Uterus (tissue), 2 donors: ENCODE measurements at regions not wholly inside any gene's neighbourhood (a gene's known extent, or its start where the extent isn't known, plus 50 kb on each side); places are given as distances from the start of the nearest gene placed in this dataset.

Experiments
- POLR2A ChIP-seq, 2 donors: fragments of 450-650 bp; IDR thresholded peaks; one replicate each; pipeline ENCODE4 v1.6.1; 2016; ENCODE audit warnings: antibody characterized with exemption in 2 of 2, mild to moderate bottlenecking in 1 of 2, moderate library complexity in 1 of 2
- TF ChIP-seq, protein P1 (sequence below), 4 experiments: fragments of 200-600 bp in 2 of 4; fragments of 450-650 bp in 2 of 4; sonication (generic) in 2 of 4; IDR thresholded peaks; one replicate each; pipeline ENCODE4 v1.5.1; 2016 to 2019; ENCODE audit warnings: antibody characterized with exemption in 4 of 4, mild to moderate bottlenecking in 2 of 4, moderate library complexity in 1 of 4

DNA sequence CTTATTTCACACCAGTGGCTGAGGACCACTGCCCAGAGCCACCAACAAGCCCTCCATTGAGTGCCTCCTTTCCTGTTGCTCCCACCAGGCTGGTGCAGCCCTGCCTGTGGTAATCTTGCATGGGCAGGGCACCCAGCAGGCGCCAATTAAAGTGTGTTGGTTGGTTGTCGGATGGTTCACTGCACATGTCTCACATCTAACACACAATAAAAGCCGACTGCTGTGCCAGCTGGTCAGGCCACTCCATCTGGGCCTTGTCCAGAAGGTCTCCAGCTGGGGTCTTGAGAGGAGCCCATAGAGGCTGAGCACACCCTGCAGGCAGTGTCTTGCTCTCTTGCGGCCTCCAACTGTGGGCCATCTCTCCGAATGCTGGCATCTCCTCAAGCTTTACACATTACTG, 494.8 kb upstream of the KLHL29 start:
- TF ChIP-seq, protein P1, sequence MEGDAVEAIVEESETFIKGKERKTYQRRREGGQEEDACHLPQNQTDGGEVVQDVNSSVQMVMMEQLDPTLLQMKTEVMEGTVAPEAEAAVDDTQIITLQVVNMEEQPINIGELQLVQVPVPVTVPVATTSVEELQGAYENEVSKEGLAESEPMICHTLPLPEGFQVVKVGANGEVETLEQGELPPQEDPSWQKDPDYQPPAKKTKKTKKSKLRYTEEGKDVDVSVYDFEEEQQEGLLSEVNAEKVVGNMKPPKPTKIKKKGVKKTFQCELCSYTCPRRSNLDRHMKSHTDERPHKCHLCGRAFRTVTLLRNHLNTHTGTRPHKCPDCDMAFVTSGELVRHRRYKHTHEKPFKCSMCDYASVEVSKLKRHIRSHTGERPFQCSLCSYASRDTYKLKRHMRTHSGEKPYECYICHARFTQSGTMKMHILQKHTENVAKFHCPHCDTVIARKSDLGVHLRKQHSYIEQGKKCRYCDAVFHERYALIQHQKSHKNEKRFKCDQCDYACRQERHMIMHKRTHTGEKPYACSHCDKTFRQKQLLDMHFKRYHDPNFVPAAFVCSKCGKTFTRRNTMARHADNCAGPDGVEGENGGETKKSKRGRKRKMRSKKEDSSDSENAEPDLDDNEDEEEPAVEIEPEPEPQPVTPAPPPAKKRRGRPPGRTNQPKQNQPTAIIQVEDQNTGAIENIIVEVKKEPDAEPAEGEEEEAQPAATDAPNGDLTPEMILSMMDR (IDR thresholded peaks at IDR 0.05): no peak
- no peak for TF ChIP-seq POLR2A (IDR thresholded peaks at IDR 0.05)
